ENCODE measurements at regions not wholly inside any gene's neighbourhood (a gene's known extent, or its start where the extent isn't known, plus 50 kb on each side); places are given as distances from the start of the nearest gene placed in this dataset.

GRCh38 chr2:196322973-196323810, 151.8 kb upstream of the STK17B start:
- H3K4me3 ChIP-seq = no peak overlapping the region
- H2AFZ ChIP-seq (ENCODE audit: low read depth, low read length) = no peak overlapping the region
- H3K9me3 ChIP-seq (replicated peaks; ENCODE audit: control insufficient read depth, insufficient read depth, low read depth, low read length) = no peaks in the 10 kb centered on the region
- H3K79me2 ChIP-seq (ENCODE audit: control insufficient read depth, insufficient read depth, low read length) = no peaks in the 10 kb centered on the region
- intact Hi-C loops (cut with micrococcal nuclease) (no loop called here), in situ Hi-C loops (cut with MboI) (no loop called here)
- CTCF ChIA-PET (ENCODE audit: low intra/inter-chr PET ratio) = no interaction called here
- H3K27ac ChIP-seq (ENCODE audit: extremely low read depth, low read depth, low read length) = no peak overlapping the region
- H3K9me1 ChIP-seq (ENCODE audit: control insufficient read depth, insufficient read depth, low read length) = no peaks in the 10 kb centered on the region
- DNase-seq (ENCODE audit: extremely low read depth in 1 of 4, low spot score in 3 of 4) (no peak), FAIRE-seq (no peak), ATAC-seq (no peak)
- H4K20me1 ChIP-seq (replicated peaks; ENCODE audit: control insufficient read depth, insufficient read depth, low read length) = no peaks in the 10 kb centered on the region
- TF ChIP-seq ZNF395 (CRISPR knock-in tag; IDR thresholded peaks at IDR 0.05) (no peak), SNRNP70 (optimal IDR thresholded peaks at IDR 0.05; ENCODE audit: low read depth, low read length) (no peak), HNRNPLL (IDR thresholded peaks at IDR 0.05; ENCODE audit: low read depth, low read length, poor library complexity, severe bottlenecking) (no peak), EWSR1 (IDR thresholded peaks at IDR 0.05; ENCODE audit: borderline replicate concordance, low read depth, partially characterized antibody) (no peak), ESRRB (CRISPR knock-in tag; IDR thresholded peaks at IDR 0.05; ENCODE audit: borderline replicate concordance) (no peak), YBX1 (IDR thresholded peaks at IDR 0.05) (no peak), FOXK1 (CRISPR knock-in tag; IDR thresholded peaks at IDR 0.05; ENCODE audit: borderline replicate concordance) (no peak), ARID3B (CRISPR knock-in tag; IDR thresholded peaks at IDR 0.05; ENCODE audit: borderline replicate concordance) (no peak), RBBP5 (IDR thresholded peaks at IDR 0.05; ENCODE audit: borderline replicate concordance, insufficient read depth, low read length, poor library complexity, severe bottlenecking) (no peak), HBP1 (CRISPR knock-in tag; IDR thresholded peaks at IDR 0.05) (no peak)
- H3K4me2 ChIP-seq (ENCODE audit: insufficient read depth, low read length) = no peak overlapping the region
- no peak overlapping the region for H3K9ac ChIP-seq (ENCODE audit: insufficient read depth in 1 of 2, low read depth in 2 of 2, low read length in 2 of 2)
- peaks cover 4 to 12% of the 10 kb centered on the region in 2 experiments; a peak in 3 of 5 replicates for H3K4me1 ChIP-seq (replicated peaks in 1 of 2; ENCODE audit: control insufficient read depth in 2 of 2, insufficient read depth in 2 of 2, low read length in 2 of 2)
- 55% methylated on average over 4 of the region's 4 CpGs for WGBS (ENCODE audit: insufficient coverage, low coverage, missing lambda C conversion rate)
- H3K36me3 ChIP-seq (ENCODE audit: control insufficient read depth, insufficient read depth, low read length) = no peaks in the 10 kb centered on the region
- POLR2A ChIA-PET = no interaction called here
- H3K27me3 ChIP-seq (ENCODE audit: control insufficient read depth in 2 of 2, insufficient read depth in 2 of 2, low read length in 2 of 2) = no peaks in the 10 kb centered on the region
- no TSS peak for BruUV-seq (replicated peaks)
